ENCODE measurements at regions not wholly inside any gene's neighbourhood (a gene's known extent, or its start where the extent isn't known, plus 50 kb on each side); places are given as distances from the start of the nearest gene placed in this dataset.

DNA sequence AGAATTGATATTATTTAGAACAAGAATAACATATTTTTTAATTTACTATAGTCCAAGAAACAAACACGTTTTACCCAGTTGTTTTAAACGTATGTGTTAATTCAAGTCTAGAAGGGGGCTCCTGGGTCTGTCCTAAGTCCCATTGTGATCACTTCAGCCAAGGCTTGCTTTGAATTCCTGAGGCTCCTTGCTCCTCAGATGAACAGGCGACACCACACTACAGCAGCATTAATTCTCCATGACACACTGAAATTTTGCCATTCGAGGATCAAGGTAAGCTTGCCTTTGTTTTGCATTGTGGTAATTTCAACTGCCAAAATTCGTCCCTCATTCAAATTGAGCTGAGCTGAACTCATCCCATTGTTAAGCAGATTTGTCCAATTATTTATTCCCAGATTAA lies 1442.6 kb downstream of the SLITRK5 start:
- TF ChIP-seq, protein P1, sequence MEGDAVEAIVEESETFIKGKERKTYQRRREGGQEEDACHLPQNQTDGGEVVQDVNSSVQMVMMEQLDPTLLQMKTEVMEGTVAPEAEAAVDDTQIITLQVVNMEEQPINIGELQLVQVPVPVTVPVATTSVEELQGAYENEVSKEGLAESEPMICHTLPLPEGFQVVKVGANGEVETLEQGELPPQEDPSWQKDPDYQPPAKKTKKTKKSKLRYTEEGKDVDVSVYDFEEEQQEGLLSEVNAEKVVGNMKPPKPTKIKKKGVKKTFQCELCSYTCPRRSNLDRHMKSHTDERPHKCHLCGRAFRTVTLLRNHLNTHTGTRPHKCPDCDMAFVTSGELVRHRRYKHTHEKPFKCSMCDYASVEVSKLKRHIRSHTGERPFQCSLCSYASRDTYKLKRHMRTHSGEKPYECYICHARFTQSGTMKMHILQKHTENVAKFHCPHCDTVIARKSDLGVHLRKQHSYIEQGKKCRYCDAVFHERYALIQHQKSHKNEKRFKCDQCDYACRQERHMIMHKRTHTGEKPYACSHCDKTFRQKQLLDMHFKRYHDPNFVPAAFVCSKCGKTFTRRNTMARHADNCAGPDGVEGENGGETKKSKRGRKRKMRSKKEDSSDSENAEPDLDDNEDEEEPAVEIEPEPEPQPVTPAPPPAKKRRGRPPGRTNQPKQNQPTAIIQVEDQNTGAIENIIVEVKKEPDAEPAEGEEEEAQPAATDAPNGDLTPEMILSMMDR (IDR thresholded peaks at IDR 0.05; ENCODE audit: low read depth, low read length): no peak
- DNase-seq (ENCODE audit: extremely low read depth, low read depth): no peak

DNA sequence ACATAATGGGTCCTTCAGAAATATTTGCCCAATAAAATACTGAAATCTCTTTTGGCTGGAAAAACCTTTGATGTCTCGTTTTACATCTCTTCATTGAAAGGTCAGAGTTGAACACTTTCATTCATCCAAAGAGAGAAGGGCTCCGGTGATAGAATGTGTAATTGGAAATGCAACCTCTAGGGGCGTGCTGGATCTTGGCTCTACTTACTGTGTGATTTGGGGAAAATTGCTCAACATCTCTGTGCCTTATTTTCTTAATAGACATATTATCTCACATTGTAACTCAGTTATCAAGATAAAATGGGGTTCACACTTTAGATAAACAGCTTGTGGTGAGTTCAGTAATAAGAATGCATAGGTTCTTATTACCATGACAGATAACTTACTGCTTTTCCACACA lies 1444.1 kb downstream of the SLITRK5 start:
- TF ChIP-seq, protein P1 (IDR thresholded peaks at IDR 0.05; ENCODE audit: low read depth, low read length): no peak
- no peak for DNase-seq (ENCODE audit: extremely low read depth, low read depth)

DNA sequence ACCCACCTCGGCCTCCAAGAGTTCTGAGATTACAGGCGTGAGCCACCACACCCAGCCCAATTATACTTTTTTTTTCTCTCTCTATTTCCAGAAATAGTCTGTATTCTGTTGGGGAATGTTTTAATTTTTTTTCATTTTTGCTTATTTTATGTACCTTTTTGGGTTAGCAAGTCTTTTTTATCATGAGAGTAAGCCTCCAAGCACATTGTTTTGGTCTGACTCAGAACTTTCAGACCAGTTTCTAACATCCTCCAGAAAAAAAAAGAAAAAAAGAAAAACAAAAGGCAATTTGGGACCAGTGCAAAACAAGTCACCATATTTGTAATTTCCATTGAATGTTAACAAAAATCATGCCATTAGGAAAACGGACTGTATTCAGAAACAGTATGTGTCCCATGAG lies 1465.5 kb downstream of the SLITRK5 start:
- TF ChIP-seq, protein P1 (IDR thresholded peaks at IDR 0.05; ENCODE audit: low read depth, low read length): no peak
- DNase-seq (ENCODE audit: extremely low read depth, low read depth): no peak

DNA sequence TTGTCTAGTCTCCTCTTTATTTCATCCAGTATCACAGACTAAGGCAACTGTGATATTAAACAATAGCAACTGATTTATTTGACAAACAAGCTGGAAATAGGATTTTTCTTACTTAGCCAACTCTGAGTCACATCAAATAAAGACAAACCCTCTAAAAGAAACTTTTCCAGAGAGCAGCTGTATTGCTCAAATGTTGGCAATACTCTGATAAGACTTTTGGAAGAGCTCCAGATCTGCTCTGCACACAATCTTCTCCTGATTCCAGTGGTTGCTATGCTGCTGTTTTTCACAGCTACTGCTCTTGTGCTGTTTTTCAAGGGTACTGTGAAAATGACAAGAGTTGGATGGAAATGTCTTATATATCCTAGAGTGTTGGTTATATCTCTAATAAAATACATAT lies 1479.2 kb downstream of the SLITRK5 start:
- TF ChIP-seq, protein P1 (IDR thresholded peaks at IDR 0.05; ENCODE audit: low read depth, low read length): no peak
- no peak for DNase-seq (ENCODE audit: extremely low read depth, low read depth)

DNA sequence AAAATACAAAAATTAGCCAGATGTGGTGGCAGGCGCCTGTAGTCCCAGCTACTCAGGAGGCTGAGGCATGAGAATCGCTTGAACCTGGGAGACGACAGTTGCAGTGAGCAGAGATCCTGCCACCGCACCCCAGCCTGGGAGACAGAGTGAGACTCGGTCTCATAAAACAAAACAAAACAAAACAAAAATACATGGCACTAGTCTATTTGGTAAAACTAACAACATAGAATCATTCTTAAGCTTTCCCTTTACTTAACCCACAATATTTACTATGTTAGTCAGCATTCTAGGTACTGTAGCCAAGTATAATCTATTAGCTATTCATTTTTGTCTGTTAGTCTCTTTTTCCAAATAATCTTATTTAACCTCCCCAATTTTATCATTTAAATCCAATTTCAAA lies 1482.8 kb downstream of the SLITRK5 start:
- DNase-seq (ENCODE audit: extremely low read depth, low read depth): no peak
- TF ChIP-seq, protein P1 (IDR thresholded peaks at IDR 0.05; ENCODE audit: low read depth, low read length): no peak

DNA sequence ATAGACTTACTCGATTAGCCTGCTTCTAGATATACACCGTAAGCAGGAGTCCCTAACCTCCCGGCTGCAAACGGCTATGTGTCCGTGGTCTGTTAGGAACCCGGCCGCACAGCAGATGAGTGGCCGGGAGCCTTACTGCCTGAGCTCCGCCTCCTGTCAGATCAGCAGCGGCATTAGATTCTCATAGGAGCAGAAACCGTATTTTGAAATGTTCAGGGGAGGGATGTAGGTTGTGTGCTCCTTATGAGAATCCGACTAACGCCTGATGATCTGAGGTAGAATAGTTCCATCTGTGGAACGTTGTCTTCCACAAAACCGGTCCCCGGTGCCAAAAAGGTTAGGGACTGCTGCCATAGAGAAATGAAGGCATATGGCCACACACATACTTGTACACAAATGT lies 1491.9 kb downstream of the SLITRK5 start:
- no peak for DNase-seq (ENCODE audit: extremely low read depth, low read depth)
- TF ChIP-seq, protein P1 (IDR thresholded peaks at IDR 0.05; ENCODE audit: low read depth, low read length): no peak

DNA sequence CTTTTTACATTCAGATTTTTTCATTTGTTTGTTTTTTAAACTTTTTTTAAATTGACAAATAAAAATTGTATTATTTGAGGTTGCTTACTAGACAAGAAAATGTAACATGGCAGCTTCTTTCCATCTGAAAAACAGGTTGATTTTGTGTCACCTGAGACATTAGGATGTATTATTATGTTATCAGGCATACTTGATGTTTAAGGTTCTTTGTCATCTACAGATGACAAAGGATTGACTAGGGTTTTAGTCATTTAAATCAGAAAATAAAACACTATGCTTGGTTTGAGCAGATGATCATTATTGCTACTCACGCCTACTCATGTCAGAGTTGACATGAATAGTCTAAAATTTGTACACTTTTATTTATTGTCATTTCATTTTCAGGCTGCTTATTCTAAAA lies 1494.5 kb downstream of the SLITRK5 start:
- no peak for DNase-seq (ENCODE audit: extremely low read depth, low read depth)
- TF ChIP-seq, protein P1 (IDR thresholded peaks at IDR 0.05; ENCODE audit: low read depth, low read length): no peak

Data from AG09319 (cell line).